Right atrium auricular region (tissue), 2 donors: ENCODE measurements at regions not wholly inside any gene's neighbourhood (a gene's known extent, or its start where the extent isn't known, plus 50 kb on each side); places are given as distances from the start of the nearest gene placed in this dataset.

Experiments used
- DNase-seq: peaks from one replicate; pipeline ENCODE4 v3.0.0-alpha.2; 2019; ENCODE audit warnings: low spot score
- H3K27ac ChIP-seq, 2 donors: fragments of 200-600 bp; sonication (generic); 1 replicate in 1 of 2; 2 replicates in 1 of 2; pipeline ENCODE4 v1.5.1; 2016 to 2019
- H3K27me3 ChIP-seq, 2 donors: fragments of 200-600 bp; sonication (generic); one replicate each; pipeline versions ENCODE4 v1.5.1 to v1.6.0; 2017 to 2019
- H3K36me3 ChIP-seq: fragments of 200-600 bp; sonication (generic); one replicate; pipeline ENCODE4 v1.5.1; 2016
- H3K4me1 ChIP-seq, 2 donors: fragments of 200-600 bp; sonication (generic); one replicate each; pipeline versions ENCODE4 v1.5.1 to v1.6.0; 2017 to 2019
- H3K4me3 ChIP-seq, 2 donors: fragments of 200-600 bp; sonication (generic); 1 replicate in 1 of 2; 2 replicates in 1 of 2; pipeline ENCODE4 v1.5.1; 2017 to 2019; ENCODE audit warnings: mild to moderate bottlenecking in 1 of 2, moderate library complexity in 1 of 2
- H3K9me3 ChIP-seq, 2 donors: fragments of 200-600 bp; sonication (generic); one replicate each; pipeline ENCODE4 v1.5.1; 2019
- CTCF ChIP-seq, 2 donors: fragments of 200-600 bp; sonication (generic); IDR thresholded peaks; one replicate each; pipeline ENCODE4 v1.5.1; 2019; ENCODE audit warnings: antibody characterized with exemption in 2 of 2

- H3K27me3 ChIP-seq: no peaks in the 10 kb centered on the region
- H3K36me3 ChIP-seq: no peaks in the 10 kb centered on the region
- H3K4me3 ChIP-seq: no peak overlapping the region
- TF ChIP-seq CTCF (IDR thresholded peaks at IDR 0.05): no peak
- H3K27ac ChIP-seq: no peak overlapping the region
- H3K9me3 ChIP-seq: peaks cover 0 to 6% of the 10 kb centered on the region in 2 donors
- no peak for DNase-seq
- no peaks in the 10 kb centered on the region for H3K4me1 ChIP-seq
Measured at GRCh38 chr14:53591816-53592215, 364.8 kb downstream of the BMP4 start.

- TF ChIP-seq CTCF (IDR thresholded peaks at IDR 0.05): no peak
- Histone ChIP-seq H3K9me3 (no peaks in the 10 kb centered on the region), H3K27ac (no peak overlapping the region), H3K36me3 (no peaks in the 10 kb centered on the region), H3K27me3 (no peaks in the 10 kb centered on the region), H3K4me3 (no peak overlapping the region), H3K4me1 (no peaks in the 10 kb centered on the region)
- DNase-seq: no peak
Measured at GRCh38 chr14:53581504-53581903, 375.1 kb downstream of the BMP4 start.

GRCh38 chr14:53571641-53572328, 384.8 kb downstream of the BMP4 start:
- H3K9me3 ChIP-seq: peaks cover 0 to 7% of the 10 kb centered on the region in 2 donors
- no peak for DNase-seq
- no peak overlapping the region for H3K27ac ChIP-seq
- H3K4me1 ChIP-seq: no peaks in the 10 kb centered on the region
- TF ChIP-seq CTCF (IDR thresholded peaks at IDR 0.05): no peak
- no peaks in the 10 kb centered on the region for H3K36me3 ChIP-seq
- no peaks in the 10 kb centered on the region for H3K27me3 ChIP-seq
- no peak overlapping the region for H3K4me3 ChIP-seq

GRCh38 chr14:53570411-53571387, 385.9 kb downstream of the BMP4 start:
- Histone ChIP-seq H3K9me3 (no peaks in the 10 kb centered on the region), H3K27me3 (no peaks in the 10 kb centered on the region), H3K36me3 (no peaks in the 10 kb centered on the region), H3K4me1 (no peaks in the 10 kb centered on the region), H3K27ac (no peak overlapping the region), H3K4me3 (no peak overlapping the region)
- TF ChIP-seq CTCF (IDR thresholded peaks at IDR 0.05): no peak
- DNase-seq: no peak

- TF ChIP-seq CTCF (IDR thresholded peaks at IDR 0.05): no peak
- no peak overlapping the region for H3K27ac ChIP-seq
- no peaks in the 10 kb centered on the region for H3K36me3 ChIP-seq
- no peak for DNase-seq
- H3K9me3 ChIP-seq: no peaks in the 10 kb centered on the region
- no peak overlapping the region for H3K4me3 ChIP-seq
- H3K27me3 ChIP-seq: no peaks in the 10 kb centered on the region
- H3K4me1 ChIP-seq: no peaks in the 10 kb centered on the region
Measured at GRCh38 chr14:53569446-53569845, 387.2 kb downstream of the BMP4 start.
